GM21423 (cell line): ENCODE measurements at regions not wholly inside any gene's neighbourhood (a gene's known extent, or its start where the extent isn't known, plus 50 kb on each side); places are given as distances from the start of the nearest gene placed in this dataset.
"Not testable (repeated sequence)": the region's sequence is repeated elsewhere in the genome, so short reads cannot be mapped to it uniquely, and the experiment has no call there.

Experiments
- ATAC-seq: cut with Tn5 transposase; IDR thresholded peaks from one replicate; pipeline ENCODE4 v1.9.1; 2021; ENCODE audit warnings: mild to moderate bottlenecking, moderate library complexity; ENCODE audit not compliant: unreplicated experiment

DNA sequence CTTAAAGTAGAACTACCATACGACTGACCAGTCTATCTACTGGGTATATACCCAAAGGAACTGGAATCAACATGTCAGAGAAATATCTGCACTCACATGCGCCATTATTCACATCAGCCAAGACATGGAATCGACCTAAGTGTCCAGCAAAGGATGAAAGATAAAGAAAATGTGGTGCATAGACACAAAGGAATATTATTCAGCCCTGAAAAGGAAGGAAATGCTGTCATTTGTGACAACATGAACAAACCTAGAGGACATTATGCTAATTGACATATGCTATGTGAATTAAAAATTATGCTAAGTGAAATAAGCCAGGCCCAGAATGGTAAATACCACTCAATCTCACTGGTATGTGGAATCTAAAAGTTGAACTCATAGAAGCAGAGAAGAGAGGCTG lies 123.7 kb downstream of the KLF6 start:
- no peak for ATAC-seq

- ATAC-seq: no peak
These were observed 124.3 kb downstream of the KLF6 start for GRCh38 chr10:3660753-3661152.

DNA sequence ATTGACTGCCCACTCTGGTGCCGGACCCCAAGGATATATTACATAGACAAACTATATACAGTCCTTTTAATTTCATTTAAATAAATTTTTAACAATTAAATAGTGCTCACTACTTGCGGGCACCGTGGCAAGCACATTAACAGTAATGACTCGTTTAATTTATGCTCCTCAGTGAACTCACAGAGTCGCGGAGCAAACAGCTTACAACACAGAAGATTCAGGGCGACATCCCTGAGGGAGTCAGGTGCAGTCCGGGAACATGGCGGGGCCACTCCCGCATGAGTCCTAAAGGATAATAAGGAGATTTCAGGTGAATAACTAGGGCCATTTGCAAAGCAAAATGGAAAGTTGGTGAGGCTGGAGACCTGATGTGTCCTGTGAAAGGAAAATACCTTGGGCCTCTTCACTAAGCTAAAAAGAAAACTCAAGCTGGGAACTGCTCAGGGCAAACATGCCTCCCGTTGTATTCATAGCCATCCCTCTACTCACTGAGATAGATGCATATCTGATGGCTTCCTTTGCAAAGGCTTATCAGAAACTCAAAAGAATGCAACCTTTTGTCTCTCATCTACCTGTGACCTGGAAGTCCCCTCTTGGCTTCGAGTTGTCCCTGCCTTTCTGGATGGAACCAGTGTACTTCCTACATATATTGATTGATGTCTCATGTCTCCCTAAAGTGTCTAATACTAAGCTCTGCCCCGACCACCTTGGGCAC lies 125.6 kb downstream of the KLF6 start:
- no peak for ATAC-seq

DNA sequence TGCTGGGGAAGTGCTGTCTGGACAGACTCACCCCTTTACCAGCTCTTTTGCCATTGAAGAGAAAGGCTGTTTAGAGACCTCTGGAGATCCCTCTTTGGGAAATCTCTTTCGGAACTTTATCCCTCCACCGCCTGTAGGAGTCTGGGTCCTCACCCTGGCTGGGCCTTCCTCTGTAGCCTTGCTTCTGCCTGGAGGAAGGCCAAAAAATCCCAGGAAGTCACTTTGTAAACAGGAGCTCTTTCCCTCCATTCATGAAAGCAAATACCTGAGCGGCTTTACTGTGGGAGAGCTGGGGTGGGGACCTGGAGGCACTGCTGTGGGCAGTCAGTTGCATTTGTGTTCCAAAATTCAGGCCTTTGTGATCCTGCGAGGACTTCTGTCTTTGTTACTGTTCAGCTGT lies 126.2 kb downstream of the KLF6 start:
- ATAC-seq: no peak

- no peak for ATAC-seq
These were observed 128.8 kb downstream of the KLF6 start for GRCh38 chr10:3656214-3656613.

DNA sequence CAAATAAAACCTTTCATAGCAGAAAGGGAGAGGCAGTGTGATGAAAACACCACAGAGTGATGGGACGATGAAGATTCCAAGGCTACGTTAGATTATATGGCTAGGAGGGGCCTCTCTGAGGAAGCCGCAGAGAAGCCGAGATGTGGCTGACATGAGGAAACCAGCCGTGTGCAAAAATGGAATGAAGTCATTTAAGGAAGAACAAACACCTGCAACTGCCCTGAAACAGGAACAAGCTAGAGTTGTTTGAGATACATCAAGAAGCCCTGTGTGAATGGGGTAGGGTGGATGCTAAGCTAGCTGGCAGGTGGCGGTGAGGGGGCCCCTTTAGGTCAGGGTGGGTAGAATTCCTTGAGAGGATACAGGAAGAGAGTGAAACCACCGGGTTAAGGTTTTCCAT lies 129.5 kb downstream of the KLF6 start:
- ATAC-seq: no peak

GRCh38 chr10:3654980-3655379 lies 130.0 kb downstream of the KLF6 start:
- no peak for ATAC-seq

DNA sequence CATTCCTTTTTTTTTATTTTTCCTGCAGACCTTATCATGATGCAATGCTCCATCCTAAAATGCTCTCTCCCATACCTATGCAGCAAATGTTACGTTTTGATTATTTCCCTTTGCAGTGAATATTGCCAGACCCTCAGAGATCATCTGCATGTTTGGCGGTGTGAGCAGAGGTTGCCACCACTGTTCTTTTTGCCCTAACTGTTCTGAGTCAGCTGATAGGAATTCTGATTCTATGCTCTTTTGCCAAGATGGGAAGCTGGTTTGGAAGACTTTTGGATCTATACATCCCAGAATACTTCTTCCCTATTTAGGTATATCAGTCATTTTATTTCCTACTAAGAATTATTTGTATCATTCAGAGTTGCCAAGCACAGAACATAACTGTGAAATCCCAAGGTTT lies 130.5 kb downstream of the KLF6 start:
- no peak for ATAC-seq

DNA sequence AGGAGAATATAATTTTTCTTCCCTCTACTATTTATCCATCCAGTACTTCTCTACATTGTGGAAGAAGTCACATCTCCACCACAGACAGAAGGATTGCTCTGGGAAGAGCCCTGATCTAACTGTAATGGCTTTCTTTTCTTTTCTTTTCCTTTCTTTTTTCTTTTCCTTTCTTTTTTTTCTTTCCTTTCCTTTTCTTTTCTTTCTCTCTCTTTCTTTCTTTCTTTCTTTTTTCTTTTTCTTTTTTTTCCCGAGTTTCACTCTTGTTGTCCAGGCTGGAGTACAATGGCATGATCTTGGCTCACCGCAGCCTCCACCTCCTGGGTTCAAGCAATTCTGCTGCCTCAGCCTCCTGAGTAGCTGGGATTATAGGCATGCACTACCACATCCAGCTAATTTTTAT lies 131.7 kb downstream of the KLF6 start:
- ATAC-seq: not testable (repeated sequence)

DNA sequence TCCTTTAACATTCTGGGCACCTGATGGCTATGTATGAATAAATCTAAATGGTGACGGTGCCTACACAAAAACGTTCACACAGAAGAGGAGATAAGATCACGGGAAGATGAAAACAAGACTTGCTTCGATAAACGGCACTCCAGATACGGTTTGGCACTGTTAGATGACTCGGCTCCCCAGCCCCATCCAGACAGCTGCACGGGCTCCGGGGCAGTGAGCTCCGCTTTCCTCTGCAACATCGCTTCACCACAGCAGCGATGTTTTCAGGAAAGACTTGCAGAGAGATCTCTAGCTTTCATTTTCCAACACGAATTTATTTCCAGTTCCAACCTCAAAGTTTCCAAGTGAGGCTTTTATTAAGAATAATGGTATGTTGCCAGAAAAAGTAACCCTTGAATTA lies 132.1 kb downstream of the KLF6 start:
- no peak for ATAC-seq

- ATAC-seq: no peak
These were observed 132.9 kb downstream of the KLF6 start for GRCh38 chr10:3651969-3652653.

- ATAC-seq: no peak
These were observed 136.4 kb downstream of the KLF6 start for GRCh38 chr10:3648576-3648975.

- ATAC-seq: no peak
These were observed 136.8 kb downstream of the KLF6 start for GRCh38 chr10:3648170-3648569.

GRCh38 chr10:3647074-3647473 lies 137.9 kb downstream of the KLF6 start:
- no peak for ATAC-seq

- ATAC-seq: no peak
These were observed 139.6 kb downstream of the KLF6 start for GRCh38 chr10:3645406-3645805.

- ATAC-seq: no peak
These were observed 144.2 kb downstream of the KLF6 start for GRCh38 chr10:3640816-3641215.

DNA sequence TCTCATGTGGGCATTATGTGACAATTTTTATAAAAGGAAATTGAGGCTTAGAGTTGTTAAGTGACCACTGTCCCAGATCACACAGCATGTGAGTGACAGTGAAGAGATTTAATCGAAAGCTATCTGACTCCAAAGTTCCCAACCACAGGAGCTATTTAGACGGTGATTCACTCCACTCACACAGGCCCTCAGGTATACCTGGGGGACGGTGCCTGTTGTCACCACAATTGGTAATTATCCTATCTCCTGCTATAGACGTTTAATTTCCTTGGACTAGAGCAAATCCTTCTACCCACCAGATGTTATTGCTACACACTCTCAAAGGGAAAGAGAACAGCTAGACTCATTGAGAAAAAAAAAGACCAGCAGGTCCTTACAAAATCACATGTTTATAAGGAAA lies 145.5 kb downstream of the KLF6 start:
- ATAC-seq: no peak

DNA sequence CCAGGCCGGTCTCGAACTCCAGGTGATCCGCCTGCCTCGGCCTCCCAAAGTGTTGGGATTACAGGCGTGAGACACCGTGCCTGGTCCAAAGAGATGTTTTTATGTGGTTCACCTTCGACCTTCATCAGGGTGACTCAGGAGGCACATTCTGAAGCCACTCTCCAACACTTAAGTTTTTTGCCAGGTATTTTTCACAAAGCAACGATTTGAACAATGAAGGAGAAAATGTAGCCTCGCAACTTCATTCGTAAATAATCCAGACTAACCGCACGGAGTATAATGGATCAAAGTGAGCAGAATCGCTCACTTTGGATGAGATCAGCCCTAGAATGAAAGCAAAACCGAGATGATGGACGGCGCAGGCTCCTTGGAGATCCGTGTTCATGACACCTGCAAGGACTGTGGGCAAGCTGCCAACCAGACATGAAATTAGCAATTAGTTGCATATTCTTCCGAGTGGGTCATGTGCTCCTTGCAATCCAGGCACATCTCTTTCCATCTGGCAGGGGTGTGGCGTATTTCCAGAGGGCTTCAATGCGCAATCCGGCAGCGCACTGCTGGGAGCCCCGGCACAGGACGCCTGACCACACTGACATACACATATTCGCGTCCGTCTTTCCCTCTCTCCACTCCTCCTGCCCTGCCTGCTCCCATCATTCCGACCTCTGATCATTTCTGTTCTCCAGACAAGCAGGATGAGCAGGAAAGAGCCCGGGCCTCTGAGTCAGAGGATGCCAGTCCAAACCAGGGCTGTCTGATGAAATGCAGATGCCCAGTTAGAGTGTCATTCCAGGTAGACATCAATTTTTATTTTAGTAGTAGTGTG lies 148.4 kb downstream of the KLF6 start:
- ATAC-seq: no peak

- no peak for ATAC-seq
These were observed 149.3 kb downstream of the KLF6 start for GRCh38 chr10:3635697-3636096.

- ATAC-seq: no peak
These were observed 149.8 kb downstream of the KLF6 start for GRCh38 chr10:3635211-3635671.

DNA sequence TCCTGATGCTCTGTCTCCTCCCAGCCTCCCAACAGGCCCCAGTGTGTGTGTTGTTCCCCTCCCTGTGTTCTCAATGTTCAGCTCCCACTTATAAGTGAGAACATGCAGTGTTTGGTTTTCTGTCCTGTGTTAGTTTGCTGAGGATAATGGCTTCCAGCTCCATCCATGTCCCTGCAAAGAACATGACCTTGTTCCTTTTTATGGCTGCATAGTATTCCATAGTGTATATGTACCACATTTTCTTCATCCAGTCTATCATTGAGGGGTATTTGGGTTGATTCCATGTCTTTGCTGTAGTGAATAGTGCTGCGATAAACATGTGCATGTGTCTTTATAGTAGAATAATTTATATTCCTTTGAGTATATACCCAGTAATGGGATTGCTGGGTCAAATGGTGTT lies 150.4 kb downstream of the KLF6 start:
- ATAC-seq: not testable (repeated sequence)
